ENCODE measurements at regions not wholly inside any gene's neighbourhood (a gene's known extent, or its start where the extent isn't known, plus 50 kb on each side); places are given as distances from the start of the nearest gene placed in this dataset.

DNA sequence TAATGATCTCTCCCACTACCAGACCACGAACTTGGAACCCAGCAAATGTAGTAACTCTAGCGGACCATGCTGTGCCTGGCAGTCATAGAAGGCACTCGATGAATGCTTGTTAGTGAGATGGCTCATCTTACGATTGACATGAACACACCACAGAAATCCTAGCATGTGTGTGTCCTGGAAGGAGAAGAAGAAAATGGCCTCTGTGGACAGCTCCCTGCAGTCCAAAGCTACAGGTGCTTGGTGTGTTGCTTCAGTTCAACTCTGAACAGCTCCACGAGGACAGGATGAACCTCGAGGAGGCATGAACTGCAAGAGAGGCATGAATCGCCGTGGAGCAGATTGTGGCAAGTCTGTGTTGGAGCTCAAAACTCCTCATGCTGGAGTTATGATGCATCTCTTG lies 93.5 kb downstream of the KLF6 start:
- TF ChIP-seq, protein P1, sequence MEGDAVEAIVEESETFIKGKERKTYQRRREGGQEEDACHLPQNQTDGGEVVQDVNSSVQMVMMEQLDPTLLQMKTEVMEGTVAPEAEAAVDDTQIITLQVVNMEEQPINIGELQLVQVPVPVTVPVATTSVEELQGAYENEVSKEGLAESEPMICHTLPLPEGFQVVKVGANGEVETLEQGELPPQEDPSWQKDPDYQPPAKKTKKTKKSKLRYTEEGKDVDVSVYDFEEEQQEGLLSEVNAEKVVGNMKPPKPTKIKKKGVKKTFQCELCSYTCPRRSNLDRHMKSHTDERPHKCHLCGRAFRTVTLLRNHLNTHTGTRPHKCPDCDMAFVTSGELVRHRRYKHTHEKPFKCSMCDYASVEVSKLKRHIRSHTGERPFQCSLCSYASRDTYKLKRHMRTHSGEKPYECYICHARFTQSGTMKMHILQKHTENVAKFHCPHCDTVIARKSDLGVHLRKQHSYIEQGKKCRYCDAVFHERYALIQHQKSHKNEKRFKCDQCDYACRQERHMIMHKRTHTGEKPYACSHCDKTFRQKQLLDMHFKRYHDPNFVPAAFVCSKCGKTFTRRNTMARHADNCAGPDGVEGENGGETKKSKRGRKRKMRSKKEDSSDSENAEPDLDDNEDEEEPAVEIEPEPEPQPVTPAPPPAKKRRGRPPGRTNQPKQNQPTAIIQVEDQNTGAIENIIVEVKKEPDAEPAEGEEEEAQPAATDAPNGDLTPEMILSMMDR (IDR thresholded peaks at IDR 0.05; ENCODE audit: low read depth, low read length), result no peak
- DNase-seq (ENCODE audit: extremely low read depth, low read depth), result no peak

DNA sequence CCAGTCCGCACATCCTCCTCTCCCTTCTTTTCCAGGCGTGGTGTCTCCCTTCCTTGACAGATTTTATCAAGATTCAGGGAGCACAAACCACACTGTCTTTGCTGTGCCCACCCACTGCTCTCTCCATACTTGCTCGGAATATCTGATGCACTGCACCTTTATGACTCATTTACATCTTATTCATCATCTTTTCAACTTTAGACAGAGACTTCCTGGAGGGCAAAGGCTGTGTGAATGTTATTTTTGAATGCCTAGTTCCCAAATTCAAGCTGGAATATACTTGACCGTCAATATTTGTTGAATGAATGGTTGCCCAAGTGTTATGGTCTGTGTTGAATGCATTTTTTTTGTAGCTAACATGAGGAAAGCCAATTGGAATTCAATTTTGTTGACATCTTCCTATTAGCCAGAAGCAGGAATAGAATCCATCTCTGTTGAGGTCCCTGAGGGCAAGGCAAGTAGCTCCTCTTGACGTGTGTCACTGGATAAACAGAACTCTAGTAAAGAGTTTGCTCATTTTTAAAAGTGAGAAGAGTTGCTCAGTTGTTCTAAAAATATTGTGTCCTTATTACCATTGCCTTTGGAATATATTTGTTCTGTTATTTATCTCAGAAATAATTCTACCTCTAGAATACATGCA lies 95.0 kb downstream of the KLF6 start:
- TF ChIP-seq, protein P1 (IDR thresholded peaks at IDR 0.05; ENCODE audit: low read depth, low read length), result no peak
- no peak for DNase-seq (ENCODE audit: extremely low read depth, low read depth)

DNA sequence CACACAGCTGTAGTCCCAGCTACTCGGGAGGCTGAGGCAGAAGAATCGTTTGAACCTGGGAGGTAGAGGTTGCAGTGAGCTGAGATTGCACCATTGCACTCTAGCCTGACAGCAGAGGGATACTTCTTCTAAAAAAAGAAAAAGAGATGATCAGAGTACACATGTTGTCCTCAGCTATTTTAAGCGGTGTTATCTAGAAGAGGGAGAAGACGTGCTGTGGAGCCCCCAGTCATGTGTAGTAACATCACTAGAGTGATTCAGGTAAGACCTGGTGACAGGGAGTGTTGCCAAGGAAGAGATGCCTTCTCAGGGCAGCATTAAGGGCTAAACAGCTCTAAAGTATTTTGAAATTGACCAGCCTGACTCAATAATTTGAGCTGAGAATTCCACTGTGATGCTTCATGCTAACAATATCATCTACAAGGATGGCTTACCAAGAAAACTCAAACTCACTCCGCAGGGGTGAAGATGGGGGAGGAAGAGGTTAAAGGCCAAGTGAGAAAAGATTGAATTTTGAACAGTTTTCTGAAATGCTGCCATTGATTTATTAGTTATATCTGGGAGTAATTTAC lies 97.4 kb downstream of the KLF6 start:
- no peak for DNase-seq (ENCODE audit: extremely low read depth, low read depth)
- TF ChIP-seq, protein P1 (IDR thresholded peaks at IDR 0.05; ENCODE audit: low read depth, low read length), result no peak

DNA sequence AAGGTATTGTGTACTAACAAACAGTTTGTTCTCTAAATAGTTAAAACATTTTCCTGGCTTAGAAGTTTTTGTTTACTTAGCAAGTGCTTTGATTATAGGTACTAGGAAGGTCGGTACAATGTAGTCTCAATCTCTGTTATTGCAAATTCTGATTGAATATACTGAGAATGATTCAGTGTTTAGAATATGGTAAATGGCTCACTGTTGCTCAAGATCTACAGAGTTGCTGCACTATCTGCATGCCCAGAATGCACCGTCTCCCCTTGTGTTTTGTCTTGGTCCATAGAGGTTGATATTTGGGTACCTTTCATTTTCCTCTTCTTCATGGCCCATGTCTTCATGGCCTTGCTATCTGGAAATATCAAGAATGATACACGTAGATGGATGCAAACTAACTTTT lies 99.6 kb downstream of the KLF6 start:
- TF ChIP-seq, protein P1 (IDR thresholded peaks at IDR 0.05; ENCODE audit: low read depth, low read length), result no peak
- DNase-seq (ENCODE audit: extremely low read depth, low read depth), result no peak

DNA sequence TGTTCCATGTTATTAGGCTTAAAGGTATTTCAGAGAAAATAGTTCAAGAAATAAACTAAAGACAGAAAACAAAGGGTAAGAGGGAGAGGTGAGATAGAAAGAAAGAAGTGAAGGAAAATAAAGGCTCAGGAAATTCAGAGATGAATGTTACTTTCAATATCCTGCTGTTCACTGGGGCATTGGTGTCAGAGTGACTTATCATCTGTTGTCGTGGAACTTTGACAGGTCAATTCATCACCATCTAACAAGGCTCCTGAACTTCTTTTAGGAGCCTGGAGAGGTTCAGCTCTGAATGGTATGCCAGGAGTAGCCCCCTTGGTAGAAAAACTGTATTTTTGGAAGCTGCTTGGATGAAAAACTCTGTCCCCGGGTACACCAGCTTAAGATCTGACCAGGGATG lies 100.1 kb downstream of the KLF6 start:
- DNase-seq (ENCODE audit: extremely low read depth, low read depth), result no peak
- TF ChIP-seq, protein P1 (IDR thresholded peaks at IDR 0.05; ENCODE audit: low read depth, low read length), result no peak

DNA sequence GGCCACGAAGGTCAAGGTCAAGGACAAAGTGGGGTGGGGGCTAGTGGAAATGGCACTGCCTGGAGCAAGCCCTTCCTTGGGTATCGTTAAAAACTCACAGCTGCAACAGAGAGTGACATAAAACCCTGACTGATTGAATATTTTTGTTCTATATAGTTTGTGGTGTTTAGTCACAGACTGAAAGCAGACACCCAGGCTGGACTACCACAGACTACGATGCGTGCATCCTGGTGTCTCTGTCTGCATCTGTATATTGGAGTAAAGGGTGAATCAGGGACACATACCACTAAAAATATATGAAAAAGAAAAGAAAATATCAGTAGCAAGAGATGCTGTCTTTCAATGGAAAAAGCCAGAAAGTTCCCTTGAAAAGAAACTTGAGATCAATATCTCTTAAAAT lies 101.4 kb downstream of the KLF6 start:
- DNase-seq (ENCODE audit: extremely low read depth, low read depth), result no peak
- TF ChIP-seq, protein P1 (IDR thresholded peaks at IDR 0.05; ENCODE audit: low read depth, low read length), result no peak

DNA sequence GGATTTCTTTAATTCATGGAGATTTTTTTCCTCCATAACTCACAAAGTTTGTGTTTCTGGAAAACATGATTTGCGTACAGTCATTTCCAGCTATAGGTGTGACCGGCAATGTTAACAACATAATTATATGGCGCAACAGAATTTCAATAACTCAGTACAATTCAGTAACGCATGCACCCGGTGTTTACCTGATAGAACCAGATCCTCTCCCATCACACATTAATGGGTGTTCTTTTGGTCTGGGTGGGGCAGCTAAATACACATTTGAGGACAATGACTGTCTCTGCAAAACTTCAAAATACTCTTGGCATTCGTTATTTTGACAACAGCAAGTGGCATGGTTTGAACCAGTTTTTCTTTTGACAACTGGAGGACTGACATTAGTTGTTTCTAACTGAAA lies 102.3 kb downstream of the KLF6 start:
- TF ChIP-seq, protein P1 (IDR thresholded peaks at IDR 0.05; ENCODE audit: low read depth, low read length), result no peak
- no peak for DNase-seq (ENCODE audit: extremely low read depth, low read depth)
